Stimulated activated CD4-positive, alpha-beta T cell treated with anti-CD3 and anti-CD28 coated beads, Interleukin-4, amount 100 ng/mL, for 1 hour (primary cell): ENCODE measurements at regions not wholly inside any gene's neighbourhood (a gene's known extent, or its start where the extent isn't known, plus 50 kb on each side); places are given as distances from the start of the nearest gene placed in this dataset.

Experiments
- DNase-seq: peaks from one replicate; pipeline ENCODE4 v3.0.0-alpha.2; 2020

GRCh38 chr2:204333861-204334260 is 211.4 kb upstream of the PARD3B start:
- no peak for DNase-seq

DNA sequence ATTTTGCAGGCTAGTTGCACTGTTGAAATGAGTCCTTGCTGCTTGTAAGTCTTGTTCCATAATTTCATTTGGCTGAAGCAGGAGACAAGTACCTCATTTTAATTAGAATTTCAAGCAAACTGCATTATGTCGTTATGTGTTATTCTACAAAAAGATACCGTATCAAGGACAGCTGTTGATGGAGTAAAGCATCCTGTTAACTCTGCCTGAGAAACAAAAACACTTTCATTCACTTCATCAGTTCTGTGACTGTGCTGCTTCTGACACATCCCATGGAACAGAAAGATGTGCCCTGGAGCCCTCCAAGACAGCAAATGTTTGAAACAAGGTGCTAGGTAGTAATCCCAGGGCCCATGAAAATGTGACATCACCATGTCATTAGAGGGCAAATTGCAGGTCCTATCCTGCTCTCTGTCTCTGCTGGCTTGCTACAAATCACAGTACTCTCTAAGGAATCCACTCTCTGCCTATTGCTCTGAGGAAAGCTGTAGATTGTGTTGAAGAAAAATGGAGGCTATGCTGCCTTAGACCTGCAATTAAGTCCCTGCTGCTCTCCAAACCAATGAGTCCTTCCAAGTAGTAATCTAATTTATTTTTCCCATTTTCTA is 209.7 kb upstream of the PARD3B start:
- no peak for DNase-seq

DNA sequence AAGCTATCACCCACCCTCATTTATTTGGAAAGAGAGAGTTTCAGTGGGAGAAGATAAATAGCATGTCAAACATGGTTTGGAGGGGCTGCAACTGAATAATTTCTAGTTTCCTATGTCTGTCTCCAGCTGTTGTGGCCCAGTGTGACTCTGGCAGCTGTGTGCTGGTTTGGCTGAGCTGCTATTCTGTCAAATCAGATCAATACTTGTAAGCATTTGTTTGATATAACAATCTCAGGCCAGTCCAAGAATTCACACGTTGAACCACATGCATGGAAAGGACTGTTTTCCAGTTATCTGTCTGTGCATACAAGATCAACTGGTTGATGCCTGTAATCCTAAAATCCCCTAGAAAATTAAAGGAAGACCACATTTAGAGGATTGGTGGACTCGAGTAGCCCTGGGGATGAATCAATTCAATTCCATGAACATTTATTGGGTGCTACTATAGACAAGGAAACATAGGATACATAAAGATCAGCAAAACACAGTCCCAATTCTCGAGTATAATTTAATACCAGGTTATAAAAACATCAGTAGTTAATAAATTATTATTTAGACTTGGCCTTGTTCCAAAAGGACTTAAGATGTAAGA is 209.0 kb upstream of the PARD3B start:
- no peak for DNase-seq

- DNase-seq, result no peak
Measured at GRCh38 chr2:204337638-204338037, 207.6 kb upstream of the PARD3B start.

DNA sequence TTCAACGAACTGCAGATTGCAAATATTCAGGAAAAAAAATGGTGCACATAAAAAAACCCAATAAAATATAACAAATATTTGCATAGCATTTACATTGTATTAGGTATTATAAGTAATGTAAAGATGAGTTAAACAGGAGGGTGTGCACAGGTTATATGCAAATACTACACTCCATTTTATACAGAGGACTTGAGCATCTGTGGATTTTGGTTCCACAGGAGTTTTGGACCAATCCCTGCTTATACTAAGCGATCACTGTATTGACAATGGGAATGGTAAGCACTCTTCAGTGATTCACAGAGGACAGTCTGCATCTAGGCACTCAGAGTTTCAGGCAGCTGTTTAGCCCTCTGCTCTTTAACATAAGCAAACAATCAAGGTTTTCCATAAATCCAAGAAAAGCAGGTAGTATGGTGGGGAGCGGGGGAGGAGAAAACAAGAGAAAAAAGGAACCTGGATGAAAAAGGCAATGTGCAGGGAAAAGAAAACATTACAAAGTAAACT is 206.0 kb upstream of the PARD3B start:
- no peak for DNase-seq

GRCh38 chr2:204340511-204340910 is 204.8 kb upstream of the PARD3B start:
- no peak for DNase-seq

DNA sequence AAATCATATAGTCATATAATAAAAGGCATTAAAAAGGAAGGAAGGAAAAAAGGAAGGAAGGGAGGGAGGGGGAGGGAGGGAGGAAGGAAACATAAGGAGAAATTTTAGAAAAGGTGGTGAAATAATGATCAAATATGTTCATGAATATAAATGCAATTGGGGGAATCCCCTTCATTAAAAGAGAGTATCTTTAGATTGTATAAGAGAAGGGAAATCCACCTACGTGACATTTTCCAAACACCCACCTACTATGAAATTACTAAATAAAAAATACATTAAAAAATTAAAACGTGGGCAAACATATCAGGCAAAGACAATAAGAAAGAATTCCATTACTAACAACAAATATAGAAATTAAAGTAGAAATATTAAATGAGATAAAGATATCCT is 203.4 kb upstream of the PARD3B start:
- DNase-seq, result no peak

DNA sequence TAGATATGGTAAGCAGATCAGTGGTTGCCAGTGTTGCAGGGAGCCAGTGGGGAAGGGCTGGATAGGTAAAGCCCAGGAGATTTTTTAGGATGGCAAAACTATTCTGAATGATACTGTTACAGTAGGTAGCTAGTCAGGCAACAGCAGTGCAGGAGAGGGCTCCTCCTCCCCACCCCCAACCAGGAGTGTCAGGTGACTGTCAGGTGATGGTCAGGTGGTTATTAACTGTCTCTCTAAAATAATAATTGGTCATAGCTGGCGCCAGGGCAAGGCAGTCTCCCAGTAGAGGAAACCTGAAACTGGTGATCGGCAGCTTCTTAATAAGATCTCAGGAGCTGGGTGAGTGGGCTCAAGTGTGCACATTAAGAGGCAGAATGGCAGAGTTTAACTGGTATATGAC is 201.6 kb upstream of the PARD3B start:
- DNase-seq, result no peak

DNA sequence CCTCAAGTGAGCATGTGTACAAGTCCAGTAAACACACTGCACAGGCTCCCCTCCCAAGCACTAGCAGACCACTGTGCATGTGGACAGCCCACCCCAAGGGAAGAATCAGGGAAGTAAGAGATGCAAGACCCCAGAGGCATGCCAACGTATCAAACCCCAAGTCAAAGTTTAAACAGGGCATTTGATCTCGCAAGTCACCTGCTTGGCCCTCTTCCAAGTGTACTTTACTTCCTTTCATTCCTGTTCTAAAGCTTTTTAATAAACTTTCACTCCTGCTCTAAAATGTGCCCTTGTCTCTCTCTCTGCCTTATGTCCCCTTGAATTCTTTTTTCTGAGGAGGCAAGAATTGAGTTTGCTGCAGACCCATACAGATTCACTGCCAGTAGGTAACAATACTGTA is 201.2 kb upstream of the PARD3B start:
- no peak for DNase-seq

DNA sequence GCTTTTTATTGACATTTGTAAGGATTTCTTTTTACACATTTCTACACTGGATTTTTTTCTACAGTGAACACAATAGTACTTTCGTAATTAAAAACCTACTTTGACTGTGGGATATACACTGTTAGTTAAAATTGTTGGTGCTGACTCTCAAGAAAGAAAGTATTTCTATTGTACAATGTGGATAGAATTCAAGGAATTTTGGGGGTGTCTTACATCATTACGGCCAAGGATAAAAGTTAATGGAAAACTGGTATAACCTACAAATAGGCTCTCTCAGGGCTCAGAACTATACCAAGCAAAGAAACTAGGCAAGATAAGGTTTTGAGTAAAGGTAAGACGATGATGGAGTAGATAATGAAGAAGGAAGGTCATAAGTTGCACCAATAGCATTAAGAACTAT is 198.4 kb upstream of the PARD3B start:
- no peak for DNase-seq

GRCh38 chr2:204353823-204354222 is 191.5 kb upstream of the PARD3B start:
- no peak for DNase-seq

DNA sequence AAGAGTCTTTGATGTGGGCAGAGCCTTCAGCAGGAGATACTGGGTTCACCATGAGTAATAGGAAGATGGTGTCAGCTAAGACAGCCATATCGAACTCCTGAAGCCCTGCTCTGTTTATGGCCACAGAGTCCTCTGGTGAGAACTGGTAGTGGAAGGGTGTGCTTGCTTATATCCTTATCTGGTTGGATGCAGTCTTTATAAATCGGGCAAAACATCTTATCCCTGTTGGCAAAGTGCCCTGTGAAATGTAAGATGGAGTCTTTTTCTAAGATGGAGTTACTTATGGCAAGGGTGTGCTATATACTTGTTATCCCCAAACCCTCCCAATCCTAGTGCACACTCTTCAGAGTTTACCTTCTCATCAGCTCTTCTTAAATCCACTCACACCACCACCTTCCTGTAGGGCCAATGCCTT is 190.8 kb upstream of the PARD3B start:
- DNase-seq, result no peak

DNA sequence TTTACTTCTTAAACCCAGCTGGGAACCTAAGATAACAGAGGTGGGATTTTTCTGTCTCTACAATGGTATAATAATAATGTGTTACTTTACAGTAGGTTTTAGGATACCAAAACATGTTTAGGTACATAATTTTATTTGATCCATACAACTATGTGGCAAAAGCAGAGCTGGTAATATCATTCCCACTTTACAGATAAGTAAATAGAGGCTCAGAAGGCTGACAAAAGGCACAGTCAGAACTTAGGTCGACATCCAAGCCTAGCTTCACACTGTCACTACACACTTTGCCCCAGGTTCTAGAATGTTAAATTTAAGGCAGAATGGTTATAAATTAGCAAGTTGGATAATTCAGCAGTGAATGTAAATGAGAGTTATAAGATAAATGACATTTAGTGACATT is 189.6 kb upstream of the PARD3B start:
- DNase-seq, result no peak

- no peak for DNase-seq
Measured at GRCh38 chr2:204356151-204356641, 189.1 kb upstream of the PARD3B start.

DNA sequence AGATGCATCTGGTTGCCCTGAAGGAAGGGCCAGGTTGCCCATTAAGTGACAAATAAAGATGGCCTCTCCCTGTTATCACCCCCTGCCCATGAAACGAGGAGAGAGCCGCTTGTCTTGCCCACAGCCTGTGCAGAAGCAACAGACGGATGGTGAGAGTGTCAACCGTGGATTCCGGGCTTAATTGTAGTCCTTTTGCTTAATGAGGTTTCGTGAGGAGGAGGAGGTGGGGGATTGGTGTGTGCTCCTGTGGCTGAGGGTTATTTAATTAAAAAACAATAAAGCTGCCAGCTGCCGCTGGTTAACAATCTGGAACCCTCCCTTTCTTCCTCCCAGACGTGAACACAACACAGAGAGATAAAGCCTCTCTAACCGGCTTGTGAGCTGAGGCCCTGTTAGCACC is 188.0 kb upstream of the PARD3B start:
- no peak for DNase-seq

GRCh38 chr2:204359076-204359475 is 186.2 kb upstream of the PARD3B start:
- DNase-seq, result no peak

- DNase-seq, result no peak
Measured at GRCh38 chr2:204360218-204361007, 184.9 kb upstream of the PARD3B start.

DNA sequence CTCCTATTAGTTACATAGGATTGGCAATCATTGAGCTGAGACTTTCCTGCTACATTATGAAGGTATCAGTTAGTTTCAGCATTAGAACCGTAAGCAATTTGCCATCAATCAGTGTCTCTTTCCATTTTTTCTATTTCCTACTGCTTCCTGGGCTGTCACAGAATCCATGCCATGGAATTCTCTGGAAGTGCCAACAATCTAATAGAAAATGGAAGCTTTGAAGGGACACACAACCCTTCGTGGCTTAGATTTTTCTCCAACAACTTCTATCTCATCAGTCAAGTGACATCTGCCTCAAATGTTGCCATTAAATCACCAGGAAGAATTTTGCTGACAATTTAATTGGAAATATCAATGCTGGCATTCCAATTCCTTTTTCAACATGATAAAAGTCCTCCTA is 183.5 kb upstream of the PARD3B start:
- no peak for DNase-seq

DNA sequence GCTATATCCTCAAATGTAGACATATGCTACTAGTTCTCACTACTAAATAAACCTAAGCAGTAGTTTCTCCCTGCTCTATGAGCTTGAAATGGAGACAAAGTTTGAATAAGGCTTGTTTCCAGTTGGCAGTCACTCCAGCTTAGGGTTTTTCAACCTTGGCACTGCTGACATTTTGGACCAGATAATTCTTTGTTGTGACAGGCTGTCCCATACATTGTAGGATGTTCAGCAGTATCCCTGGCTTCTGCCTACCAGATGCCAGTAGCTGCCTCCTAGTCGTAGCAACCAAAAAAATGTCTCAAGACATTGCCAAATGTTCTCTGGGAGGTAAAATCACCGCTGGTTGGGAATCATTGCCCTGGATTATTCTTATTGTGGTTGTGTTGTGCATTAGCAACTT is 182.7 kb upstream of the PARD3B start:
- no peak for DNase-seq

DNA sequence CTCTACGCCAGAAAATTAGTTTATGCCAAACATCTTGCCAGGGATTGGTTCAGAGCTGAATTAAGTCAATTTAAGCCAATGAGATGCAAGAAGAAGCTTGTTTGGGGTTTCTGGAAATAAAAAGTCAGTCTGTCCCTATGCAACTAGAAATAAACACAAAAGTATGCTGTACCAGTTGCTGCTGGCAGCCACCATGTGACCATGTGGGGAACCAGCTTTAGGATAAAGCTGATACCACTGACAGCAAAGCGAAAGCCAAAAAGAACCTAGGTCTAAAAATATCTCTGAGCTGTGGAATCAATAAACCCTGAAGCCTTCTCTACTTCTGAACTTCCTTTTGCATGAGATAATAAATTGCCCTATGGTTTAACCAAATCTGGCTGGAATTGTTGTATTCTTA is 181.8 kb upstream of the PARD3B start:
- DNase-seq, result no peak

- DNase-seq, result no peak
Measured at GRCh38 chr2:204364860-204365535, 180.3 kb upstream of the PARD3B start.

GRCh38 chr2:204365811-204366210 is 179.5 kb upstream of the PARD3B start:
- no peak for DNase-seq

DNA sequence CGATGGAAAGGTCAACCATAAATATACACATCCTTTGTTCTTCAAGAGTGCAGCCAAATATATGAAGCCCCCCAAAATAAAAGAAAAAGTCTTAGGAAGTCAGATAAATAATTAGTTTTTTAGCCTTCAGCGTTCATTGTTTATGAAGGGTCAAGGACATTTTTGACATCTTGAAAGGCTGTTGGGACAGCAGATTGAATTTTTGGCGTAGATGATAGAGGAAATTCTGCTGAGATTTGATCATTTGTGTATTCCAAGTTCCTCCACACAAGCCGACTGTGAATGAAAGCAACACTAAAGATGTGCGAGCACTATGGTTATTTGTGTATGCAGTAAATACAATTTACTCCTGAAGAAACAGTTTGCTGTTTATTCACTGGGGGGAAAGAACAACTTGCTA is 177.8 kb upstream of the PARD3B start:
- no peak for DNase-seq
